ENCODE measurements at regions not wholly inside any gene's neighbourhood (a gene's known extent, or its start where the extent isn't known, plus 50 kb on each side); places are given as distances from the start of the nearest gene placed in this dataset.
"Not testable (repeated sequence)": the region's sequence is repeated elsewhere in the genome, so short reads cannot be mapped to it uniquely, and the experiment has no call there.

- no peak for DNase-seq
Observed at GRCh38 chr16:5158494-5158893, 60.9 kb upstream of the EEF2KMT start.

GRCh38 chr16:5156486-5156885, 58.9 kb upstream of the EEF2KMT start:
- not testable (repeated sequence) for DNase-seq

- DNase-seq, result not testable (repeated sequence)
Observed at GRCh38 chr16:5154006-5154405, 56.4 kb upstream of the EEF2KMT start.

- not testable (repeated sequence) for DNase-seq
Observed at GRCh38 chr16:5151409-5151808, 53.8 kb upstream of the EEF2KMT start.

Data from effector CD4-positive, alpha-beta T cell (primary cell).